Activated naive CD4-positive, alpha-beta T cell treated with anti-CD3 and anti-CD28 coated beads, Interleukin-2, amount 50 U/mL, for 24 hours (primary cell): ENCODE measurements at regions not wholly inside any gene's neighbourhood (a gene's known extent, or its start where the extent isn't known, plus 50 kb on each side); places are given as distances from the start of the nearest gene placed in this dataset.
A peak's percentile ranks its signal among the peaks of the same experiment; 100 is the strongest.

Experiments used
- H3K27ac Mint-ChIP-seq: one replicate; pipeline ENCODE4 v1.8.0; 2021; ENCODE audit warnings: mild to moderate bottlenecking, mixed read lengths
- H3K27me3 Mint-ChIP-seq: one replicate; pipeline ENCODE4 v1.8.0; 2021; ENCODE audit warnings: mixed read lengths
- H3K36me3 Mint-ChIP-seq: one replicate; pipeline ENCODE4 v1.8.0; 2021; ENCODE audit warnings: mixed read lengths
- H3K4me1 Mint-ChIP-seq: one replicate; pipeline ENCODE4 v1.8.0; 2021; ENCODE audit warnings: mixed read lengths
- H3K4me3 Mint-ChIP-seq: one replicate; pipeline ENCODE4 v1.8.0; 2021; ENCODE audit warnings: mild to moderate bottlenecking, mixed read lengths
- H3K9me3 Mint-ChIP-seq: one replicate; pipeline ENCODE4 v1.8.0; 2021; ENCODE audit warnings: mixed read lengths

DNA sequence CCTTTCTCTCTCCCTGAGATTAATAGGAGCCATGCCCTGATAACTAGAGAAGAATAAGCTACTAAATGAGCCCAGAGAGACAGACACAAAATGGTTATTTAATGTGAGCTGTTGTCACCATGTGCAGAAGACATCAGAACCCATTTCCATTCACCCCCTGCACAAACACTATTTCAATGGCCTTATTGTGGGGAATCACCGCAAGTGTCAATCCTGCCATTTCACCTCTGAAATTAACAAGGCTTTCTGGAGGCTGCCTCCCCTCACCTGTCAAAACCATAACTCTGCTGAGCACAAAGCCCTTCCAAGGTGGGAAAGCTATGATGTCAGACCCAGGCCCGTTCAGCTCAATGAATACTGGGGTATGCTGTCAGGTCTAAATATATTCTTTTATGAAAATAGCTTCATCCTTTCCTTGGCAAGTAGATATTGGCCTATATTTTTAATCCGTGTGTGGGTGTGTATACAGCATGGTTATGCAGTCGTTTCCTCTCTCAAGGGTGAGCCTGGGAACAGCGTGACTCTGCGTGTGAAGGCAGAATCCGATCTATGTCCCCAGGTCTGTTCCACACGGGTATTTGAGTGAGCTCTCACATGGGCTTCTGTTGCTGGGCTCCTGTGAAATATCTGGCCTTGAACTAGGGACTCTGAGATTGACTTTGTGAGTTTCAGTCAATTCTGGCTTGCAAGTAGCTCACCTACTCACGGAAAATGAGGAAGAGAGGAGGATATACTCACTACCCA lies 266.3 kb downstream of the FBXW7 start:
- no peak overlapping the region for H3K27ac Mint-ChIP-seq
- no peaks in the 10 kb centered on the region for H3K36me3 Mint-ChIP-seq
- H3K4me1 Mint-ChIP-seq: peaks cover 8% of the 10 kb centered on the region
- no peak overlapping the region for H3K4me3 Mint-ChIP-seq
- no peaks in the 10 kb centered on the region for H3K27me3 Mint-ChIP-seq
- H3K9me3 Mint-ChIP-seq: no peaks in the 10 kb centered on the region

DNA sequence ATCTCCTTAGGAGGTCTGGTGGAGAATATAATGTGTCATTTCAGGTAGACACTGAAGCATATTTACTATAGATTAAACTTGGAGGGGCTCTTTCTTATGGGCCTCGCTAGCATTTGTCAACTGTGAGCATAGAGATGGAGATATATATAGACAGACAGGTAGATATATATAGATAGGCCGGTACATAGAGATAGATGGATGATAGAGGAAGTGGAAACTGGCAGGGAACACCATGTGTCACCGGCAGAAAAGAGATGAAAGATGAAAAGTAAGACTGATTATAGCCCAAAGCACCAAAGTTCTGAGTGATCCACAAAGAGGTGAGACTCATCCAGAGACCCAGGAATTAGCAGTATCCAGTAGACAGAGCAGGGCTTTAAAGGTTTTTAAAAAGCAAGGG lies 268.1 kb downstream of the FBXW7 start:
- Mint-ChIP-seq H3K27ac (no peak overlapping the region), H3K36me3 (no peaks in the 10 kb centered on the region), H3K27me3 (no peaks in the 10 kb centered on the region), H3K9me3 (no peaks in the 10 kb centered on the region), H3K4me3 (no peak overlapping the region), H3K4me1 (peaks cover 8% of the 10 kb centered on the region)

DNA sequence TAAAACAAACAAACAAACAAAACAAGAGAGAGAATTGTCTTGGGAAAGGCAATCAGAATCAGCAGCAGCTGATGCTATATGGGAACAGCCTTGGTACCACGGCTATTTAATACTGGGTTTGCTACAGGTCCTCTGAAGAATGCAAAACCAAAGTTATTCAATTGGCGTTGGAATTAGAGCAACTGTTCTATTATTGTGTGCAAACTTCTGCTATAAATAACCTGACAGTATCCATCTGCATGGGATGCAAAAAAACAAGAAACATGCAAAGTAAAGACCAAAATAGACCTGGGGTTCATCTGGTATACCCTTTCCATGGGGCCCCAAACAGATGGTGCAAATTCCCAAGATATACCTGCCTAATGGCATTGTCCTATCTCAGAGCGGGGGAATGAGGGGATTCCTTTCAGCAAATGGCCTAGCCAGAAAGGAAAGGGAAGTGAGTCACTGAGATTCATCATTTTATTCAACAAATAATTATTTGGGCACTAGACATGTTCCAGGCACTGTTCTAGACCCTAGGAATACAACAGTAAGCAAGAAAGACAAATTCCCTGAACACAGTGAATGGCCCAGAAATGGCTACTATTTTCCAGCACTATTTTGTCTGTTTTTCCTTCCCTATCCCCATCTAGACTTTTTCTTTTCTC lies 268.9 kb downstream of the FBXW7 start:
- Mint-ChIP-seq H3K9me3 (no peaks in the 10 kb centered on the region), H3K4me3 (no peak overlapping the region), H3K27me3 (no peaks in the 10 kb centered on the region), H3K27ac (no peak overlapping the region), H3K4me1 (peaks cover 8% of the 10 kb centered on the region), H3K36me3 (no peaks in the 10 kb centered on the region)

DNA sequence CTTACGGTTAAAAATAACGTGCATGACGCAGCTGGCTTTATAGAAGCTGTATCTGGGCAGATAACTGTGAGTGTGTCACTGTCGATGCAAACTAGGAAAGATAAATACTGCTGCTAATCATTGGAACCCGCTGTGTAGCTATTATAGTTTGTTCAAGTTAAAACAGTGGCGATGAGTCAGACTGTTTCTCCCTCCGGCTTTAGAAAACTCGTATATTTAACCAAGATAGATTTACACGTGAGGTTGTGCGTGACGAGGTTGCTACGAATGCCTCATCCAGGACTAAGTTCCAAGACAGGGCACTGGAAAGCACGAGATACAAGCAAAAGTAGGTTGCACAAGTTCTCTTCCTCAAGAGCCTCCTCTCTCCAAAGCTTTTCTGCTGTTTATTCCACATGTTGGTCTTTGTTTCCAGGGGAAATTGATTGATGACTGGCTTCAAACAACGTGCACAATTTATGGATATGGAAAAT lies 270.7 kb downstream of the FBXW7 start:
- H3K27ac Mint-ChIP-seq: no peak overlapping the region
- no peaks in the 10 kb centered on the region for H3K9me3 Mint-ChIP-seq
- peaks cover 8% of the 10 kb centered on the region for H3K4me1 Mint-ChIP-seq
- no peaks in the 10 kb centered on the region for H3K27me3 Mint-ChIP-seq
- no peaks in the 10 kb centered on the region for H3K36me3 Mint-ChIP-seq
- no peak overlapping the region for H3K4me3 Mint-ChIP-seq

DNA sequence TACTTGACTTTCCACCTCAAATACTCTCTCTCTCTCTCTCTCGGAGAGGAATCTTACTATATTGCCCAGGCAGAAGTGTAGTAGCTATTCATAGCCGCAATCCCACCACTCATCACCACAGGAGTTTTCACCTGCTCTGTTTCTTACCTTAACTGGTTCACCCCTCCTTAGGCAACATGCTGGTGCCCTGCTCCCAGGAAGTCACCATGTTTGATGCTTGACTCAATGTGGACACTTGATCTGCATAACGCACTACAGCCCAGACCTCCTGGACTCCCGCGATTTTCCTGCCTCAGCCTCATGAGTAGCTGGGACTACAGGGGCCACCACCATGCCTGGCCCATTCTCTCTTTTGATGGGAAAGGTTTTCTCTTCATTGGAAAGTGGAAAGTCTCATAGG lies 271.8 kb downstream of the FBXW7 start:
- Mint-ChIP-seq H3K27ac (no peak overlapping the region), H3K4me1 (peaks cover 8% of the 10 kb centered on the region), H3K27me3 (no peaks in the 10 kb centered on the region), H3K4me3 (no peak overlapping the region), H3K36me3 (no peaks in the 10 kb centered on the region), H3K9me3 (no peaks in the 10 kb centered on the region)

DNA sequence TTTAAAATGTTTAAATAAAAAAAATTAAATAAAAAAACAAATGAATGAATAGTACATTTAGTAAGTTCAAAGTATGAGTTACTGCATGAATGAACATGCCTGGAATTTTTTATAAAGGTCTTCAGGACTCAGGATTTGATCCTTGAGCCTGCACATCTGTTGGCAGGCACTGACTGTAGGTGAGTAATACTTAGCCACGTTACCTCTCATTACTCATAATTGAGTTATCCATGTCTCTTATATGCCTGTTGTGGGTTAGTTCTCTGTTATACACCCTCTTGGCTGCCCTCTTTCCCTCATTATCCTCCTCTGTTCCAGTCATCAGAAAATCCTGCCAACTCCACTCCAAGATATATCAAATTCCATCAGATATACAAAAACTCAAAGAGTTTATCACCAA lies 276.0 kb downstream of the FBXW7 start:
- Mint-ChIP-seq H3K27ac (peak overlapping the region; percentile 7), H3K27me3 (no peaks in the 10 kb centered on the region), H3K4me1 (no peaks in the 10 kb centered on the region), H3K36me3 (no peaks in the 10 kb centered on the region), H3K4me3 (no peak overlapping the region), H3K9me3 (no peaks in the 10 kb centered on the region)

DNA sequence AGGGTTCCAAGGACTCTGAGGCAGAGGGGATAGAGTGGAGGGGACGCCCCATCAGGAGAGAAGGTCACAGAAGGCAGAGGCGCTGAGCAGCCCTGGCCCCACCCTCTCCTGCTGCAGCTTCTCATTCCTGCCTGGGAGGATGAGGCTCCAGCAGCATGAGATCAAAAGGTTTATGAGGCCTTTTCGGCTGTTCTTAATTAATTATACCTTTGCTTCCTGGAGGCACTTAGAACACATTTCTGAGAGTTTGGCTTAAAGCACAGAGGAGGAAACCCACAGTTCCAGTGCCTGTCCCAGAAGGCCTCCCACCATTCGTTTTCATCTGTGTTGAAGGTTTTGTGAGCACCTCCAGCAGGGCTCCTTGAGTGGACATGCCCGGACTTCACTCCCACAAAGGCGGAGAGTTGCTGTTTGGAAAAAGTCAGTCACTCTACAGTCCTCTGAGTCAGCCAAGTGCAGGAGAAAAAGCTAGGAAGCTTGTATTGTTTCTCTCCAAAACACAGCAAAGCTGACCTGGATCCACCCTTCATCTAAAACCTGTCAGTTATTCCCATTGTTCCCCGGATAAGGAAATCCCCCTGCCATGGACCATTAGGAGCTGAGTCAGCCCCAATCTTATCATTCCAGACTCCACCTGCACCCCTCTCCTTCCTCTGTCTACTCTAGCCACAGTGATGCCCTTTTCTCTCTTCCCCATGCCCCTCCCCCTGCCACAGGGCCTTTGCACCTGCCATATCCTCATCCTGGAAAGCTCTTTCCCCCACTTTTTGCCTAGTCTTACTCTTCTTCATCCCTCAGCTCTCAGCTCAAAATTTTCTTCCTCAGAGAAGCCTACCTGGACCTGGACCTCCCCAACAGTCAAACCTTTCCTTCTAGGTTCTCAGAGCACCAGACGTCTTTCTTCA lies 276.8 kb downstream of the FBXW7 start:
- Mint-ChIP-seq H3K4me1 (no peaks in the 10 kb centered on the region), H3K27me3 (no peaks in the 10 kb centered on the region), H3K27ac (peak overlapping the region; percentile 88), H3K9me3 (no peaks in the 10 kb centered on the region), H3K36me3 (no peaks in the 10 kb centered on the region), H3K4me3 (peak overlapping the region; percentile 35)

DNA sequence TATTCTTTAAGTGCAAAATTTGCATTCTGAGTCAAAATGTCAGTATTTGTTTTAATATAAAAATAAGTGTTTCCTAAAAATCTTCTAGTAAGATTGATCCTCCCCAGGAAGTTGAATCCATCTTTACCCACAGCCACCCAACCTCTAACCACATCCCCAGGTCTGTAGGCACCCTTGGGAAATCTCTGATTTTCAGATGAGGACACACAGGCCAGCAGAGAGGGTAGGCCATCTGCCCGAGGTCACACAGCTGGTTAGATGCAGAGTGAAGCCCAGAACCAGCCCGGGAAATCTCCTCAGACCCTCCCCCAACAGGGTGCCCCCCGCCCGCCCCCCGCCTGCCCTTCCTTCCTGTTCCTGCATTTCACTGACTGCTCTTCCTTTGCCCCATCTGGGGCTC lies 277.5 kb downstream of the FBXW7 start:
- Mint-ChIP-seq H3K27ac (no peak overlapping the region), H3K4me3 (no peak overlapping the region)

DNA sequence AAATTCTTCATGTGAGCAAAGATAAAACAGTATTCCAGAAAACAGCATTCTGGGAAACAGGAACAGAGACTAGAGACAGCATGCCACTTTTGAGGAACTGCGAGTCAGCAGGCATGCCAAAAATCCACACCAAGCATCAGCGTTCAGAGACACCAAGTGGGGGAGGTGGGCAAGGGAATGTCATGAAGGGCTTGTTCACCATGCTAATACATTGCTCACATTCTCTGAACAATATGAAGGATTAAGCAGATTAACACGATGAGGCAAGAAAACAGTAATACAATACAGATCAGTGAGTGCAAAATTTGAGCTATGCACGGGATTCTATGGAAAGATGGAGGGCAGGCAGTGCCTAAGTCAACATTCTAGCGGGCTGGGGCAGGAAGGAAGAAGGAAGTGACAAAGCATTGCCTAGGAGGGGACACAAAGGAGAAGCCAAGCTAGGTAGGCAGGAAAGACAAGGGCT lies 278.3 kb downstream of the FBXW7 start:
- no peak overlapping the region for H3K27ac Mint-ChIP-seq
- no peaks in the 10 kb centered on the region for H3K4me1 Mint-ChIP-seq
- H3K36me3 Mint-ChIP-seq: no peaks in the 10 kb centered on the region
- no peaks in the 10 kb centered on the region for H3K27me3 Mint-ChIP-seq
- no peak overlapping the region for H3K4me3 Mint-ChIP-seq
- H3K9me3 Mint-ChIP-seq: no peaks in the 10 kb centered on the region

More for the DNA sequence above, 277.5 kb downstream of the FBXW7 start:
- Mint-ChIP-seq H3K27me3 (no peaks in the 10 kb centered on the region), H3K36me3 (no peaks in the 10 kb centered on the region), H3K4me1 (no peaks in the 10 kb centered on the region), H3K9me3 (no peaks in the 10 kb centered on the region)

DNA sequence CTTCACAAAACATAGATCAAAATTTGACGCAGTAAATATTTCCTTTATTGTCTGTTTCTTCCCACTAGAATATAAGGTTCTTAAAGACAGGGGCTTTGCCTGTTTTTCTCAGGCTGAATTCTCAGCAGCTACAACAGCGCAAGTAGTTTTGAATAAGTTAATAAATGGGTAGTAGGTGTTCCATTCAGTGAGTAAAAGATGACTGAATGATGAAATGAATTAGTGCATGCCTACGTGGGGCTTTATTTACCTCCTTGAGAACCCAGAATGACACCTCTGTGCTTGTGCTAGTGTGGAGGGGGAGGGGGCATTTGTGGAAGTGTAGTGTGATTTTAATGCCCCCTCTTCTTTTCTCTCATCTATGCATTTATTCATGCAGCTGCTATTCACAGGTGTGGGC lies 278.9 kb downstream of the FBXW7 start:
- Mint-ChIP-seq H3K9me3 (no peaks in the 10 kb centered on the region), H3K27me3 (no peaks in the 10 kb centered on the region), H3K27ac (no peak overlapping the region), H3K4me1 (no peaks in the 10 kb centered on the region), H3K36me3 (no peaks in the 10 kb centered on the region), H3K4me3 (no peak overlapping the region)

DNA sequence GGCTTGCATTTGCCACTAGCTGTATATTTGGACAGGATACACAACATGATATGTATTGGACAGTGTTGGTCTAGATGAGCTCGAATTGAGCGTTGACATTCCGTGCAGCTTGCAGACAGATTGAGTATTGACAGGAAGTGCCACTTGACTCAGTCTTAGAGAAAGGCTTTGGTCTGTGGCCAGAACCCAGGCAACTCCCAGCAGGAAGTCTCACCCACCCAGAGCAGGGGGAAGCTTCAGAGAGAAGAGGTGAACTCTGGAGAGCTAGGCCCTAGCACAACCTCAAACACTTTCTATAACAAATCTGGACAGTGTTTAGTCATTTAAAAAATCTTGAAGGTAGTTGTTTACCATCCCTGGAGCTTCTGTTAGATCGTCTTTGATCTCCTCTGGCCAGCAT lies 280.5 kb downstream of the FBXW7 start:
- Mint-ChIP-seq H3K4me1 (no peaks in the 10 kb centered on the region), H3K27me3 (no peaks in the 10 kb centered on the region), H3K27ac (no peak overlapping the region)

DNA sequence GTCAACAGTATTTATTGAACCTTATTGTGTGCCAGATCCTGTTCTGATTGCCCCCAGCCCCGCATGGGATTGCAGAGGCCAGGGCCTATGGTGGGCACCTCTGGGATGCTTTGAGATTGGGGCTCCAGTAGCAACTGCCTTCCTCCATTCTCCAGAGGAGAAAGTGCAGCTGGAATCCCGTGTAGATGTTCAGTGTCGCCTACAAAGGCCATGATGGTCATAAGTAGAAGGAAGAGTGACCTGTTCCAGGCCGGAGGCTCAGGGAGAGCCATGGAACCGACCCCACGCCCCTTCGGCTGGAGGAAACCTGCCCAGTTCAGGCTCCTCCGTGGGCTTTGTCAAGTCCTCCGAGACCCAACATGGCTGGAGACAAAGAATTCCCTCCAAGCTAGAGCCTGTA lies 287.5 kb downstream of the FBXW7 start:
- H3K27ac Mint-ChIP-seq: no peak overlapping the region
- H3K9me3 Mint-ChIP-seq: no peaks in the 10 kb centered on the region
- no peaks in the 10 kb centered on the region for H3K27me3 Mint-ChIP-seq
- no peak overlapping the region for H3K4me3 Mint-ChIP-seq
- no peaks in the 10 kb centered on the region for H3K36me3 Mint-ChIP-seq
- H3K4me1 Mint-ChIP-seq: peaks cover 37% of the 10 kb centered on the region

More for the DNA sequence above, 280.5 kb downstream of the FBXW7 start:
- Mint-ChIP-seq H3K9me3 (no peaks in the 10 kb centered on the region), H3K4me3 (no peak overlapping the region), H3K36me3 (no peaks in the 10 kb centered on the region)

DNA sequence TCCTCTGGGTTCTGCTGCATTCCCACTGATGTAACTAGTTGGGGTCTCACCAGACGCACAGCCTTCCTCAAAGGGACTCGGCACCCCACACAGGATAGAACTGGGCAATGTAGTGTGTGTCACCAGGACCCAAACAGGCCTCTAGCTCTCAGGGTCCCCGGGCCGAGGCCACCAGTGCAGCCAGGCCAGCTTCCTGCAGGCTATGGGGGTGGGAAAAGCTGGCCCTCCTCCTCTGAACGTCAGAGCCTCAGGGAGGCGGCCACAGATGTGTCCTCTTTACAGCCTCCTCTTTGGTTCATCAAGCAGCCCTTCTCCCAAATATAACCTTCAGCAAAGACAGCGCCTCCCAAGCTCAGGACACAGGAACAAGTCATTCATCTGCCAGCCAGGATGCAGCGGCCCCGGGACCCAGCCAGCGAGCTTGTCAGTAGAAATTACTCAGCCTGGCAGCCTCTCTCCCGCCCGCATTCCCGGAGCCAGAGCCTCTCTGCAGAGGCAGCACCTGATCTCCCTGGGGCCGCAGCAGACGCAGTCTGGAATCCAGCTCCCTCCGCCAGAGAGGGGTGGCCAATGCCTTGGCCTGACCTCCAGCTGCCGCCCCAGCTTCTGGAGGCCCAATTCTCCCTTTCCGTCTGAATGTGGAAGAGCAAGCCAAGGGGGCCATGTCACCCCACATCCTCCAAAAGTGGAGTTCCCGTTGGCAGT lies 288.5 kb downstream of the FBXW7 start:
- Mint-ChIP-seq H3K27me3 (no peaks in the 10 kb centered on the region), H3K27ac (no peak overlapping the region), H3K4me1 (peaks cover 42% of the 10 kb centered on the region), H3K36me3 (no peaks in the 10 kb centered on the region), H3K9me3 (no peaks in the 10 kb centered on the region), H3K4me3 (no peak overlapping the region)

DNA sequence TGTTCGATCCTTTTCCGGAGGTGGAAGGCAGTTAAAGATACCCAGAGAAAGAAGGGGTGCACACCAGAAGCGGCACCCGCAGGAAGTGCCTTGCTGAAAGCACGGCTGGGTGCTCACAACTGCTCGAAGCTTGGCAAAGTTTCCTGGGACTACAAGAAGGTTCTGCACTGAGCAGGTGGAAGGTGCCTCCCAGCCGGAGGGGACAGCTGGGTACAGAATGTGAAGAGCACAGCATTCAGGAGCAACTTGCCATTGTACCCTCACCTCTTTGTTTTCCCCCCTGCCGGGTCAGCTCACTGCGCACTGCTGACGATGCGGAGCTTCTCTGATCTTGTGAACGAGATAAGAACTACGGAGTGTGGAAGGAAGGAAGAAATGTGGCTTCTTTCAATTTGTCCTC lies 289.2 kb downstream of the FBXW7 start:
- Mint-ChIP-seq H3K9me3 (no peaks in the 10 kb centered on the region), H3K4me1 (peaks cover 42% of the 10 kb centered on the region), H3K27ac (peak overlapping the region; percentile 51), H3K36me3 (no peaks in the 10 kb centered on the region), H3K4me3 (peak overlapping the region; percentile 49), H3K27me3 (no peaks in the 10 kb centered on the region)

DNA sequence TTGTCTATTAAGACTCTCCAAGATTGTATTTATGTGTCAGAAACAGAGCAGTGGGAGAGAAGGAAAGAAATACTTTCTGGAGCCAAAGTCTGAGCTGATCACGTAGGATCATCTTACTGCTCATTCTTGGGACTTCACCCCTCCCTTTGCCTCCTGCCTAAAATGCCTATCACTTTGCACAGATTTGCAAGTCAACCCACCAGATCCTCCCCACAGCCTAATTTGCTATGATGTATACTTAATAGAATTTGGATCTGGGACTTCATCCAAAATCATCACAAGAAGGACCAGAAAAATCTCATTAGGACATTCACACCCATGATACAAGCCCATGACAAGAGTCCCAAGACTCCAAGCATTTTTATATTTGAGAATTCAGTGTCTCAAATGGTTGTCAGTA lies 290.2 kb downstream of the FBXW7 start:
- H3K27ac Mint-ChIP-seq: no peak overlapping the region

More for the DNA sequence above, 290.2 kb downstream of the FBXW7 start:
- no peaks in the 10 kb centered on the region for H3K9me3 Mint-ChIP-seq
- no peak overlapping the region for H3K4me3 Mint-ChIP-seq
- H3K27me3 Mint-ChIP-seq: no peaks in the 10 kb centered on the region
- H3K36me3 Mint-ChIP-seq: no peaks in the 10 kb centered on the region
- H3K4me1 Mint-ChIP-seq: peaks cover 42% of the 10 kb centered on the region
